PFSK-1 (cell line): ENCODE measurements at regions not wholly inside any gene's neighbourhood (a gene's known extent, or its start where the extent isn't known, plus 50 kb on each side); places are given as distances from the start of the nearest gene placed in this dataset.

Experiments used
- FOXP2 ChIP-seq: optimal IDR thresholded peaks from 2 replicates; pipeline ENCODE3; 2011; ENCODE audit warnings: borderline replicate concordance, control low read depth, inconsistent platforms; ENCODE audit not compliant: insufficient read depth; ENCODE audit errors: extremely low read length, extremely low read depth
- POLR2AphosphoS5 ChIP-seq: IDR thresholded peaks from 2 replicates; pipeline ENCODE4 v1.6.1; 2012; ENCODE audit warnings: low read depth, mild to moderate bottlenecking, control low read depth, low read length, moderate library complexity
- REST ChIP-seq, 2 experiments: IDR thresholded peaks; 2 replicates each; pipeline versions ENCODE4 v1.6.1 to v1.8.0; 2011 to 2012; ENCODE audit warnings: low read depth in 2 of 2, low read length in 2 of 2, control low read depth in 1 of 2, inconsistent platforms in 1 of 2, mild to moderate bottlenecking in 1 of 2, moderate library complexity in 1 of 2; ENCODE audit not compliant: insufficient read depth in 1 of 2
- SIN3A ChIP-seq: IDR thresholded peaks from 2 replicates; pipeline ENCODE4 v1.6.1; 2012; ENCODE audit warnings: mild to moderate bottlenecking, low read length, moderate library complexity, borderline replicate concordance; ENCODE audit not compliant: insufficient read depth
- TAF1 ChIP-seq: IDR thresholded peaks from 2 replicates; pipeline ENCODE4 v1.6.1; 2012; ENCODE audit warnings: low read length, control low read depth, borderline replicate concordance; ENCODE audit not compliant: insufficient read depth

- TF ChIP-seq SIN3A (no peak), FOXP2 (no peak), REST (IDR thresholded peaks at IDR 0.05; ENCODE audit: insufficient read depth in 1 of 2, low read depth in 2 of 2, low read length in 2 of 2) (no peak), POLR2AphosphoS5 (no peak), TAF1 (no peak)
These were observed 98.3 kb downstream of the LYPLAL1 start for GRCh38 chr1:219271818-219272535.

DNA sequence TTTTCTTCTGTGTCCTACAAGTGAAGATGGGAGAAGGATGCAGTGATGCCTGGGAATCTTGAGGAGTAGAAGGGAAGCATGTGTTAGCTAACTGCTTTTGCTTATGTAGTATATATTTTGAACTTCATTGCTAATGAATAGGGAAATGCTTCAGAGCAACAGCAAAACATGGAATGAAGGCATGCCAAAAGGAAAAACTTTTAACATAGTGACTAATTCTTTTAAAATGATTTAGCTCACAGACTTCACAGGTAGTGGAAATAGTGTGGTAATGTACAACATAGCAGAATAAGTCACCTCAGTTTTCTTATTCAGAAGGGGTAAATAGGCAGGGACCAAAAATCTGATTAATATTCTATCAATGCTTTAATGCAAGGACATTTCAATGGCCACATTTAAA is 95.5 kb downstream of the LYPLAL1 start:
- no peak for TF ChIP-seq POLR2AphosphoS5
- TF ChIP-seq REST (IDR thresholded peaks at IDR 0.05; ENCODE audit: insufficient read depth in 1 of 2, low read depth in 2 of 2, low read length in 2 of 2), result no peak
- no peak for TF ChIP-seq SIN3A
- TF ChIP-seq TAF1, result no peak
- TF ChIP-seq FOXP2, result no peak

DNA sequence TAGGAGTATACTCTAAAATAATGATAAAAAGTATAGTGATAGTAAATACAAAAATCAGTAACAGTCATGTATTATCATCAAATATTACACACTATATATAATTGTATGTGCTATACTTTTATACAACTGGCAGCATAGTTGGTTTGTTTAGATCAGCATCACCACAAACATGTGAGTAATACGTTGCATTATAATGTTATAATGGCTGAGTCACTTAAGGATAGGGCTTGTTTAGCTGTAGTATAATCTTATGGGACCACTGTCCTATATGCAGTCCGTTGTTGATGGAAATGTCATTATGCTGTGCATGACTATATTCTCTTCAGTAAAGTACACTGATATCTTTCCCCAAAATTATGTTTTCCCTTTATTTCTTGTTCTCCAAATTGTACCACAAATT is 92.8 kb downstream of the LYPLAL1 start:
- TF ChIP-seq TAF1, result no peak
- TF ChIP-seq REST (IDR thresholded peaks at IDR 0.05; ENCODE audit: insufficient read depth in 1 of 2, low read depth in 2 of 2, low read length in 2 of 2), result no peak
- no peak for TF ChIP-seq SIN3A
- TF ChIP-seq FOXP2, result no peak
- no peak for TF ChIP-seq POLR2AphosphoS5

DNA sequence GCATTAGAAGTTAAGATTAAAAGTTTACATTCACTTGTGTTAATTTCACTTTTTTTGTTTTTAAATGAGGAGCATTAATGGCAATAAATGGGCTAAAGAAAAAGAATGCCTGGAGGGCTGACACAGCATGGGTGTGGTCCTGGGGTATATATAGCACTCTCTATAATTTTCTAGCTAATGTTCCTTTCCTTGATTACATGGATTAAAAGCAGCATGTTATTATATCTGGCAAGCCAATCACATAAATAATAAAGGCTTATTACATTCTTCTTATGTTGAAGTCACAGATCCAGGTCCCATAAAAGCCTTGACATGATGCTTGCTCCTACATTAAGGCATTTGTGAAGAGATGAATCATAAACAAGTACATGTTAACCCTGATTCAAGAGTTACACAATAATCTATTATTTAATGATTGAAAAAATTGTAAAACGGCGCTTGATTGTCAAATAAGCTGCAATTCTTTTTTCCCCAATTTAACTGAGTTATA is 91.4 kb downstream of the LYPLAL1 start:
- no peak for TF ChIP-seq SIN3A
- TF ChIP-seq FOXP2, result no peak
- no peak for TF ChIP-seq TAF1
- TF ChIP-seq REST (IDR thresholded peaks at IDR 0.05; ENCODE audit: insufficient read depth in 1 of 2, low read depth in 2 of 2, low read length in 2 of 2), result no peak
- TF ChIP-seq POLR2AphosphoS5, result no peak

DNA sequence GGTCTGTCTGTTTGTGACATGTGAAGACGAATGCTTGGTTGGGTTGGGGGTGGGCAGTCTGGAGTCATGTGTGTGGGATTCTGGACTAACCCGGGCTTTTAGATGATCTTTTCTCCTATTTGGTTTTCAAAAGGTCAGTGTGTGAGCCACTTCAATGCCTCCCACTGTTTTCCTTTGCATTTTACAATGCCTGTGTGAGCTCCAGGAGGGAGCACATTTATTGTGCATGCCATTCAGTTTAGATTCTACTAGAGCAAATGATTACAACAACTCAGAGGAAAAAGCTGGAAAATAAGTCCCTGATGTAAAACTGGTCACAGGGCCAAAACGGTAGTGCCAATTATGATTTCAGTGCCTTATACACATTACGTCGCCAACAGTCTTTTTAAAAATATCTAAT is 90.9 kb downstream of the LYPLAL1 start:
- TF ChIP-seq POLR2AphosphoS5 (no peak), FOXP2 (no peak), SIN3A (no peak), TAF1 (no peak), REST (IDR thresholded peaks at IDR 0.05; ENCODE audit: insufficient read depth in 1 of 2, low read depth in 2 of 2, low read length in 2 of 2) (no peak)
